ENCODE measurements at regions not wholly inside any gene's neighbourhood (a gene's known extent, or its start where the extent isn't known, plus 50 kb on each side); places are given as distances from the start of the nearest gene placed in this dataset.

GRCh38 chr10:10320956-10321355 lies 696.7 kb upstream of the CELF2 start:
- H3K4me3 ChIP-seq (ENCODE audit: low read depth, low read length): no peak overlapping the region
- DNase-seq (ENCODE audit: low read depth): peak; percentile 36
- TF ChIP-seq CTCF (conservative IDR thresholded peaks at IDR 0.05; ENCODE audit: low read depth, low read length): no peak

GRCh38 chr10:10326116-10326515 lies 691.6 kb upstream of the CELF2 start:
- no peak overlapping the region for H3K4me3 ChIP-seq (ENCODE audit: low read depth, low read length)
- peak; percentile 18 for DNase-seq (ENCODE audit: low read depth)
- TF ChIP-seq CTCF (conservative IDR thresholded peaks at IDR 0.05; ENCODE audit: low read depth, low read length): no peak

GRCh38 chr10:10327934-10328333 lies 689.7 kb upstream of the CELF2 start:
- TF ChIP-seq CTCF (conservative IDR thresholded peaks at IDR 0.05; ENCODE audit: low read depth, low read length): no peak
- H3K4me3 ChIP-seq (ENCODE audit: low read depth, low read length): no peak overlapping the region
- no peak for DNase-seq (ENCODE audit: low read depth)

- H3K4me3 ChIP-seq (ENCODE audit: low read depth, low read length): no peak overlapping the region
- no peak for TF ChIP-seq CTCF (conservative IDR thresholded peaks at IDR 0.05; ENCODE audit: low read depth, low read length)
- DNase-seq (ENCODE audit: low read depth): peak; percentile 51
Observed at GRCh38 chr10:10330418-10330817, 687.3 kb upstream of the CELF2 start.

- DNase-seq (ENCODE audit: low read depth): no peak
- H3K4me3 ChIP-seq (ENCODE audit: low read depth, low read length): no peak overlapping the region
- no peak for TF ChIP-seq CTCF (conservative IDR thresholded peaks at IDR 0.05; ENCODE audit: low read depth, low read length)
Observed at GRCh38 chr10:10332786-10333185, 684.9 kb upstream of the CELF2 start.

- H3K4me3 ChIP-seq (ENCODE audit: low read depth, low read length): no peak overlapping the region
- no peak for DNase-seq (ENCODE audit: low read depth)
- TF ChIP-seq CTCF (conservative IDR thresholded peaks at IDR 0.05; ENCODE audit: low read depth, low read length): no peak
Observed at GRCh38 chr10:10333622-10334021, 684.0 kb upstream of the CELF2 start.

- no peak overlapping the region for H3K4me3 ChIP-seq (ENCODE audit: low read depth, low read length)
- DNase-seq (ENCODE audit: low read depth): no peak
- TF ChIP-seq CTCF (conservative IDR thresholded peaks at IDR 0.05; ENCODE audit: low read depth, low read length): no peak
Observed at GRCh38 chr10:10338339-10338738, 679.3 kb upstream of the CELF2 start.

Data from choroid plexus epithelial cell (primary cell).